Uterus (tissue), 3 donors: ENCODE measurements at regions not wholly inside any gene's neighbourhood (a gene's known extent, or its start where the extent isn't known, plus 50 kb on each side); places are given as distances from the start of the nearest gene placed in this dataset.

Experiments
- DNase-seq, 2 donors: peaks; one replicate each; pipeline ENCODE4 v3.0.0-alpha.2; 2019 to 2020
- H3K27ac ChIP-seq, 2 donors: fragments of 200-600 bp; sonication (generic); 1 replicate in 1 of 2; 2 replicates in 1 of 2; pipeline ENCODE4 v1.5.1; 2016 to 2018
- H3K27me3 ChIP-seq, 2 donors: fragments of 200-600 bp; sonication (generic); one replicate each; pipeline ENCODE4 v1.5.1; 2018 to 2019; ENCODE audit warnings: control low read depth in 1 of 2
- H3K36me3 ChIP-seq, 2 donors: fragments of 200-600 bp; sonication (generic); one replicate each; pipeline ENCODE4 v1.5.1; 2019; ENCODE audit warnings: control low read depth in 1 of 2
- H3K4me1 ChIP-seq, 2 donors: fragments of 200-600 bp; sonication (generic); one replicate each; pipeline ENCODE4 v1.5.1; 2018 to 2019; ENCODE audit warnings: control low read depth in 1 of 2
- H3K4me3 ChIP-seq, 2 donors: fragments of 200-600 bp; sonication (generic); 1 replicate in 1 of 2; 2 replicates in 1 of 2; pipeline ENCODE4 v1.5.1; 2018 to 2019; ENCODE audit warnings: mild to moderate bottlenecking in 1 of 2
- H3K9me3 ChIP-seq, 2 donors: fragments of 200-600 bp; sonication (generic); one replicate each; pipeline ENCODE4 v1.5.1; 2019; ENCODE audit warnings: control low read depth in 1 of 2
- CTCF ChIP-seq, 4 experiments: fragments of 200-600 bp in 2 of 4; fragments of 450-650 bp in 2 of 4; sonication (generic) in 2 of 4; IDR thresholded peaks; one replicate each; pipeline ENCODE4 v1.5.1; 2016 to 2019; ENCODE audit warnings: antibody characterized with exemption in 4 of 4, mild to moderate bottlenecking in 2 of 4, moderate library complexity in 1 of 4
- POLR2A ChIP-seq, 2 donors: fragments of 450-650 bp; IDR thresholded peaks; one replicate each; pipeline ENCODE4 v1.6.1; 2016; ENCODE audit warnings: antibody characterized with exemption in 2 of 2, mild to moderate bottlenecking in 1 of 2, moderate library complexity in 1 of 2
- intact Hi-C: fragments of 100-400 bp; cut with DNase I; formaldehyde crosslinking; loops from one replicate; pipeline ENCODE4 v1.15.1; 2023; ENCODE audit warnings: low total_unique reads
- donor health status: DM: yes; HTN: yes; CAD: no.

DNA sequence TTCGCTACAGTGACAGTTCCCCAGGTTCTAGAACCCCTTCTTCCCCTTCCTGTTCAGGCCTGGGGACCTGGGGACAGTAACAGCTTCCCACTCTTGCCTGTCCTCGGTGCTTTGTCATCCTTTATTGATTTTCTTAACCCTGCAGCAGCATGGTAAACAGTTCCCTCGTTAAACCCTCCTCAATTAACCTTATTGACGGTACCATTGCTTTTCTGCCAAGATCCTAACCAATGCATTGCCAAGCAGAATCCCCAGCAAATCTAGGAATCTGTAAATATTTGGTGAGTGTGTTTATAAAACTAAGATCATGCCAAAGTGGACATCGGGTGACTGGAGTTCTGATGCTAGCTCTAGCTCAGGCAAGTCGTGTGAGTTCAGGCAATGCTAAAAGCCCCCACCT is 99.6 kb upstream of the KAZN start:
- no peaks in the 10 kb centered on the region for H3K4me1 ChIP-seq
- no peaks in the 10 kb centered on the region for H3K36me3 ChIP-seq
- no peaks in the 10 kb centered on the region for H3K27me3 ChIP-seq
- no peak overlapping the region for H3K4me3 ChIP-seq
- TF ChIP-seq CTCF (IDR thresholded peaks at IDR 0.05) (no peak), POLR2A (IDR thresholded peaks at IDR 0.05) (no peak)
- no peaks in the 10 kb centered on the region for H3K9me3 ChIP-seq
- no peak overlapping the region for H3K27ac ChIP-seq
- no peak for DNase-seq
- intact Hi-C loops, result no loop called here

DNA sequence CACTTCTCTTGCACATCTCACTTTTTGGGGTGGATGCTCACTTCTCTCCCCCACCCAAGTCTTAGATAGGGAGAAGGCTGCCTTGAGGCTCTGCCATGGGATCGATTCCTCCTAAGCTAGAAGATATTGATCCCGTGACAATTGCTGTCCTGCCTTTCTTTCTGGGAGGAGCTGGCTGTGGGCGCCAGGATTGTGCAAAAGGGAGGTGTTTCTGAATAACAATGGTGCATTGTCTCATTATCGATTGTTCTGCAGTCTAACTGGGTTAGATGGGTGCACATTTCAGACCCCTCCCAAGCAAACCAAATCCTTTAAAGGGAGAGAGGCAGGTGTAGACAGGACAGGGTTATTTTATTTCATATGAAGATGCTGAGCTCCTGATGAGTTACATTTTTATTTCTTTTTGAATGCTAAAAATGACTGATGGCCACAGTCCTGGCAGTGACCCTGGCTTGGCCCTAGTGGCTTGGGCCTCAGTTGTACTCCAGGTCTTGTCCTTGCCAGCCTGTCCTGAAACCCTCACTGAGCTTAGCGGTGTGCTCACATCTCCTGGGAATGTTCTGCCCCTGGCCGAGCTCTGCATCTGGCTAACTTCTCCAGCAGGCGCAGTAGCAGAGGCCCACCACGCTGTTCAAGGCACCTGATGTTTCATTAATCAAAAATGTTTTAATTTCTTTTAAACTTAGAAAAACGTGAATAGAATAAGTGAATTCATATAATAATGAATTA is 99.0 kb upstream of the KAZN start:
- Histone ChIP-seq H3K27me3 (no peaks in the 10 kb centered on the region), H3K36me3 (no peaks in the 10 kb centered on the region), H3K9me3 (no peaks in the 10 kb centered on the region), H3K27ac (no peak overlapping the region), H3K4me3 (no peak overlapping the region), H3K4me1 (no peaks in the 10 kb centered on the region)
- no peak for TF ChIP-seq CTCF (IDR thresholded peaks at IDR 0.05)
- no peak for TF ChIP-seq POLR2A (IDR thresholded peaks at IDR 0.05)
- no peak for DNase-seq
- intact Hi-C loops, result no loop called here

- H3K4me1 ChIP-seq, result no peaks in the 10 kb centered on the region
- no peak for TF ChIP-seq POLR2A (IDR thresholded peaks at IDR 0.05)
- no peak for TF ChIP-seq CTCF (IDR thresholded peaks at IDR 0.05)
- H3K4me3 ChIP-seq, result no peak overlapping the region
- no peaks in the 10 kb centered on the region for H3K36me3 ChIP-seq
- H3K27ac ChIP-seq, result no peak overlapping the region
- no peaks in the 10 kb centered on the region for H3K27me3 ChIP-seq
- no peak for DNase-seq
- intact Hi-C loops, result no loop called here
- no peaks in the 10 kb centered on the region for H3K9me3 ChIP-seq
Observed at GRCh38 chr1:14500041-14500440, 98.4 kb upstream of the KAZN start.

- H3K9me3 ChIP-seq, result no peaks in the 10 kb centered on the region
- no peak overlapping the region for H3K27ac ChIP-seq
- TF ChIP-seq POLR2A (IDR thresholded peaks at IDR 0.05), result no peak
- no peak for TF ChIP-seq CTCF (IDR thresholded peaks at IDR 0.05)
- DNase-seq, result no peak
- intact Hi-C loops, result no loop called here
- no peaks in the 10 kb centered on the region for H3K27me3 ChIP-seq
- no peaks in the 10 kb centered on the region for H3K36me3 ChIP-seq
- no peaks in the 10 kb centered on the region for H3K4me1 ChIP-seq
- H3K4me3 ChIP-seq, result no peak overlapping the region
Observed at GRCh38 chr1:14500912-14501311, 97.6 kb upstream of the KAZN start.

- Histone ChIP-seq H3K27ac (no peak overlapping the region), H3K9me3 (no peaks in the 10 kb centered on the region), H3K4me1 (no peaks in the 10 kb centered on the region), H3K27me3 (no peaks in the 10 kb centered on the region), H3K4me3 (no peak overlapping the region), H3K36me3 (no peaks in the 10 kb centered on the region)
- no peak for TF ChIP-seq CTCF (IDR thresholded peaks at IDR 0.05)
- no peak for TF ChIP-seq POLR2A (IDR thresholded peaks at IDR 0.05)
- DNase-seq, result no peak
- intact Hi-C loops, result no loop called here
Observed at GRCh38 chr1:14504517-14504916, 94.0 kb upstream of the KAZN start.
